H9 (cell line): ENCODE measurements at regions not wholly inside any gene's neighbourhood (a gene's known extent, or its start where the extent isn't known, plus 50 kb on each side); places are given as distances from the start of the nearest gene placed in this dataset.

ENCODE experiments used
- DNase-seq: peaks from one replicate; pipeline ENCODE4 v3.0.0-alpha.2; 2017
- H2AFZ ChIP-seq: one replicate; pipeline ENCODE4 v1.6.1; 2013; ENCODE audit warnings: mild to moderate bottlenecking, low read length, control low read depth, moderate library complexity
- H2AK5ac ChIP-seq: 2 replicates; pipeline ENCODE4 v1.6.1; 2013; ENCODE audit warnings: low read length, control low read depth, mixed read lengths; ENCODE audit not compliant: insufficient read length
- H2BK120ac ChIP-seq: one replicate; pipeline ENCODE4 v1.6.1; 2013; ENCODE audit warnings: low read depth, mild to moderate bottlenecking, low read length, control low read depth, inconsistent platforms; ENCODE audit not compliant: poor library complexity, severe bottlenecking
- H2BK12ac ChIP-seq: 2 replicates; pipeline ENCODE4 v1.6.1; 2013; ENCODE audit warnings: low read length, control low read depth, mixed read lengths, low read depth; ENCODE audit not compliant: insufficient read length
- H2BK15ac ChIP-seq: 2 replicates; pipeline ENCODE4 v1.6.1; 2013; ENCODE audit warnings: low read depth, low read length, control low read depth
- H2BK20ac ChIP-seq: one replicate; pipeline ENCODE4 v1.6.1; 2013; ENCODE audit warnings: low read depth, mild to moderate bottlenecking, low read length, control low read depth, inconsistent platforms; ENCODE audit not compliant: poor library complexity, severe bottlenecking
- H2BK5ac ChIP-seq: 2 replicates; pipeline ENCODE4 v1.6.1; 2013; ENCODE audit warnings: low read length, control low read depth, mixed read lengths; ENCODE audit not compliant: insufficient read length
- H3K14ac ChIP-seq: 2 replicates; pipeline ENCODE4 v1.6.1; 2013; ENCODE audit warnings: low read length, control low read depth; ENCODE audit not compliant: insufficient read depth
- H3K18ac ChIP-seq: 2 replicates; pipeline ENCODE4 v1.6.1; 2013; ENCODE audit warnings: low read depth, mild to moderate bottlenecking, mixed read lengths, low read length, control low read depth; ENCODE audit not compliant: insufficient read length
- H3K23ac ChIP-seq: 2 replicates; pipeline ENCODE4 v1.6.1; 2013; ENCODE audit warnings: low read length, control low read depth, mixed read lengths, low read depth; ENCODE audit not compliant: insufficient read length
- H3K23me2 ChIP-seq: 2 replicates; pipeline ENCODE4 v1.6.1; 2013; ENCODE audit warnings: low read depth, mild to moderate bottlenecking, mixed read lengths, low read length, control low read depth; ENCODE audit not compliant: insufficient read length, poor library complexity, severe bottlenecking
- H3K27ac ChIP-seq: 2 replicates; pipeline ENCODE4 v1.5.1; 2013; ENCODE audit warnings: low read length, control low read depth, mixed read lengths, low read depth; ENCODE audit not compliant: insufficient read length
- H3K27me3 ChIP-seq: 2 replicates; pipeline ENCODE4 v1.6.1; 2013; ENCODE audit warnings: low read length, control low read depth, inconsistent platforms; ENCODE audit not compliant: insufficient read depth
- H3K4ac ChIP-seq: 2 replicates; pipeline ENCODE4 v1.6.1; 2013; ENCODE audit warnings: low read depth, mild to moderate bottlenecking, control low read depth, inconsistent platforms, low read length, moderate library complexity
- H3K4me1 ChIP-seq: 2 replicates; pipeline ENCODE4 v1.6.1; 2013; ENCODE audit warnings: low read length, control low read depth, inconsistent platforms; ENCODE audit not compliant: insufficient read depth
- H3K4me2 ChIP-seq: 2 replicates; pipeline ENCODE4 v1.6.1; 2013; ENCODE audit warnings: low read length, control low read depth, mixed read lengths; ENCODE audit not compliant: insufficient read length, insufficient read depth
- H3K56ac ChIP-seq: 2 replicates; pipeline ENCODE4 v1.6.1; 2013; ENCODE audit warnings: low read depth, mild to moderate bottlenecking, mixed read lengths, low read length, control low read depth; ENCODE audit not compliant: insufficient read length
- H3K79me1 ChIP-seq: 2 replicates; pipeline ENCODE4 v1.6.1; 2013; ENCODE audit warnings: low read depth, mild to moderate bottlenecking, moderate library complexity, low read length, control low read depth, inconsistent platforms; ENCODE audit not compliant: insufficient read depth, poor library complexity, severe bottlenecking
- H3K79me2 ChIP-seq: 2 replicates; pipeline ENCODE4 v1.6.1; 2013; ENCODE audit warnings: low read length, control low read depth, inconsistent platforms; ENCODE audit not compliant: insufficient read depth
- H3K9ac ChIP-seq: 2 replicates; pipeline ENCODE4 v1.6.1; 2013; ENCODE audit warnings: low read length, control low read depth, mixed read lengths; ENCODE audit not compliant: insufficient read length; ENCODE audit errors: extremely low read depth
- H3K9me3 ChIP-seq: one replicate; pipeline ENCODE4 v1.6.1; 2013; ENCODE audit warnings: low read depth, low read length, inconsistent platforms; ENCODE audit not compliant: control insufficient read depth
- H3T11ph ChIP-seq: one replicate; pipeline ENCODE4 v1.6.1; 2013; ENCODE audit warnings: mild to moderate bottlenecking, low read length, control low read depth, inconsistent platforms
- H4K20me1 ChIP-seq: one replicate; pipeline ENCODE4 v1.6.1; 2013; ENCODE audit not compliant: control insufficient read depth, insufficient read length, insufficient read depth
- H4K5ac ChIP-seq: 2 replicates; pipeline ENCODE4 v1.6.1; 2013; ENCODE audit warnings: low read depth, mild to moderate bottlenecking, mixed read lengths, low read length, control low read depth; ENCODE audit not compliant: insufficient read length
- H4K8ac ChIP-seq: replicated peaks from 2 replicates; pipeline ENCODE4 v1.6.1; 2013; ENCODE audit warnings: low read length, control low read depth, mixed read lengths, low read depth; ENCODE audit not compliant: insufficient read length
- H4K91ac ChIP-seq: 2 replicates; pipeline ENCODE4 v1.6.1; 2013; ENCODE audit warnings: low read depth, mild to moderate bottlenecking, moderate library complexity, mixed read lengths, low read length, control low read depth; ENCODE audit not compliant: insufficient read length
- H3K27ac Mint-ChIP-seq, 3 experiments: 2 replicates in 2 of 3; 3 replicates in 1 of 3; pipeline ENCODE4 v1.8.0; 2020 to 2021; ENCODE audit warnings: mixed read lengths in 3 of 3, mild to moderate bottlenecking in 1 of 3, moderate library complexity in 1 of 3
- H3K27me3 Mint-ChIP-seq: 2 replicates; pipeline ENCODE4 v1.8.0; 2021; ENCODE audit warnings: low read depth, mild to moderate bottlenecking, moderate library complexity, mixed read lengths
- H3K36me3 Mint-ChIP-seq, 3 experiments: 2 replicates in 2 of 3; 3 replicates in 1 of 3; pipeline ENCODE4 v1.8.0; 2020 to 2021; ENCODE audit warnings: low read depth in 3 of 3, mixed read lengths in 3 of 3; ENCODE audit not compliant: insufficient read depth in 1 of 3
- H3K4me1 Mint-ChIP-seq, 2 experiments: 2 replicates each; pipeline ENCODE4 v1.8.0; 2020; ENCODE audit warnings: mixed read lengths in 2 of 2
- H3K4me3 Mint-ChIP-seq, 2 experiments: 2 replicates in 1 of 2; 3 replicates in 1 of 2; pipeline ENCODE4 v1.8.0; 2020 to 2021; ENCODE audit warnings: mild to moderate bottlenecking in 2 of 2, mixed read lengths in 2 of 2, moderate library complexity in 1 of 2
- H3K9me3 Mint-ChIP-seq, 2 experiments: 2 replicates in 1 of 2; 3 replicates in 1 of 2; pipeline ENCODE4 v1.8.0; 2020; ENCODE audit warnings: mild to moderate bottlenecking in 2 of 2, mixed read lengths in 2 of 2, moderate library complexity in 1 of 2
- WGBS: extraction: QIAGEN DNeasy Blood & Tissue Kit; methylation state at CpG from one replicate; pipeline ENCODE4 v1.1.7; 2013; ENCODE audit warnings: missing lambda C conversion rate, low lambda C conversion rate, mixed read lengths; ENCODE audit not compliant: insufficient read length; ENCODE audit errors: extremely low coverage; 5-methylcytosine and 5-hydroxymethylcytosine counted together
- TF ChIP-seq, protein P1 (sequence below): fragments of 200-600 bp; sonication (generic); conservative IDR thresholded peaks from 3 replicates; pipeline ENCODE4 v1.8.0; 2021; ENCODE audit warnings: antibody characterized with exemption, mild to moderate bottlenecking

DNA sequence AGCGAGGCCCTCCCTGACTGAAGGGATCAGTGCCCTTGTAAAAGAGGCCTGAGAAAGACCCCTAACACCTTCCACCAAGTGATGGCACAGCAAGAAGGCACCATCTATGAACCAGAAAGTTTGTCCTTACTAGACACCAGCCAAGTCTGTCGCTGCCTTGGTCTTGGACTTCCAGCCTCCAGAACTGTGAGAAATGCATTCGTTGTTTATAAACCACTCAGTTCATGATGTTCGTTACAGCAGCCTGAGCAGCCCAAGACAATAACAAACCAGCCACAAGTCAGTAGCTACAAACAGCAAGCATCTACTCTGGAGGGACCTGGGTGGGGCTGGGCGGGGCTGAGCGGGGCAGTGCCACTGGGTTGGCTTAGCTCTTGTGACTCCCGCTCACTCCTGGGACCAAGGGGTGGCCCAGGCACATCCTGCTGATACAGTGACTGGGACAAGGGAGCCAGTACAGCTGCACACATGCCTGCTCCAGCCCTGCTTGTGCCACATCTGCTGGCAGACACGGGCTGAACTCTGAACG is 234.9 kb downstream of the IRF8 start:
- no peaks in the 10 kb centered on the region; a peak in 1 of 7 replicates for H3K36me3 Mint-ChIP-seq
- H2BK5ac ChIP-seq = no peak overlapping the region
- no peak overlapping the region for H2BK15ac ChIP-seq
- H3K9ac ChIP-seq = no peak overlapping the region
- H4K91ac ChIP-seq = no peak overlapping the region
- peaks cover 42% of the 10 kb centered on the region for H3K27me3 Mint-ChIP-seq
- no peaks in the 10 kb centered on the region for H3K27me3 ChIP-seq
- no peaks in the 10 kb centered on the region for H3K79me1 ChIP-seq
- H3K4me2 ChIP-seq = no peak overlapping the region
- no peak overlapping the region for H2BK120ac ChIP-seq
- no peak overlapping the region for H3K18ac ChIP-seq
- H2AK5ac ChIP-seq = no peak overlapping the region
- H3K14ac ChIP-seq = no peak overlapping the region
- no peak overlapping the region; a peak in 1 of 7 replicates for H3K27ac Mint-ChIP-seq
- peaks cover 0 to 4% of the 10 kb centered on the region in 2 experiments; a peak in 1 of 4 replicates for H3K4me1 Mint-ChIP-seq
- no peaks in the 10 kb centered on the region for H3K4me1 ChIP-seq
- no peak overlapping the region for H2AFZ ChIP-seq
- H3K56ac ChIP-seq = no peak overlapping the region
- H3K79me2 ChIP-seq = no peaks in the 10 kb centered on the region
- H3K9me3 Mint-ChIP-seq = no peaks in the 10 kb centered on the region
- no peak overlapping the region for H3T11ph ChIP-seq
- TF ChIP-seq, protein P1, sequence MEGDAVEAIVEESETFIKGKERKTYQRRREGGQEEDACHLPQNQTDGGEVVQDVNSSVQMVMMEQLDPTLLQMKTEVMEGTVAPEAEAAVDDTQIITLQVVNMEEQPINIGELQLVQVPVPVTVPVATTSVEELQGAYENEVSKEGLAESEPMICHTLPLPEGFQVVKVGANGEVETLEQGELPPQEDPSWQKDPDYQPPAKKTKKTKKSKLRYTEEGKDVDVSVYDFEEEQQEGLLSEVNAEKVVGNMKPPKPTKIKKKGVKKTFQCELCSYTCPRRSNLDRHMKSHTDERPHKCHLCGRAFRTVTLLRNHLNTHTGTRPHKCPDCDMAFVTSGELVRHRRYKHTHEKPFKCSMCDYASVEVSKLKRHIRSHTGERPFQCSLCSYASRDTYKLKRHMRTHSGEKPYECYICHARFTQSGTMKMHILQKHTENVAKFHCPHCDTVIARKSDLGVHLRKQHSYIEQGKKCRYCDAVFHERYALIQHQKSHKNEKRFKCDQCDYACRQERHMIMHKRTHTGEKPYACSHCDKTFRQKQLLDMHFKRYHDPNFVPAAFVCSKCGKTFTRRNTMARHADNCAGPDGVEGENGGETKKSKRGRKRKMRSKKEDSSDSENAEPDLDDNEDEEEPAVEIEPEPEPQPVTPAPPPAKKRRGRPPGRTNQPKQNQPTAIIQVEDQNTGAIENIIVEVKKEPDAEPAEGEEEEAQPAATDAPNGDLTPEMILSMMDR = no peak
- H3K27ac ChIP-seq = no peak overlapping the region
- no peak for DNase-seq
- H3K4me3 Mint-ChIP-seq = no peak overlapping the region
- no peak overlapping the region for H3K4ac ChIP-seq
- H4K20me1 ChIP-seq = no peaks in the 10 kb centered on the region
- no peak overlapping the region for H4K8ac ChIP-seq
- H3K23me2 ChIP-seq = no peaks in the 10 kb centered on the region
- WGBS = no CpG with 5 or more reads among the region's 9 CpGs
- no peak overlapping the region for H2BK20ac ChIP-seq
- H4K5ac ChIP-seq = no peak overlapping the region
- no peak overlapping the region for H2BK12ac ChIP-seq
- H3K23ac ChIP-seq = no peak overlapping the region
- H3K9me3 ChIP-seq = no peaks in the 10 kb centered on the region
